HCT116 (cell line): ENCODE measurements at regions not wholly inside any gene's neighbourhood (a gene's known extent, or its start where the extent isn't known, plus 50 kb on each side); places are given as distances from the start of the nearest gene placed in this dataset.

Source experiments
- ATAC-seq: fragments of 200-7000 bp; cut with Tn5 transposase; 2 replicates; pipeline ENCODE4 v1.9.1; 2020; ENCODE audit warnings: mild to moderate bottlenecking, moderate library complexity
- BruUV-seq: library from RNA; stranded (reverse); fragments of 400-500 nt; replicated peaks from 2 replicates; lab custom pipeline; 2021; lab: Mats Ljungman, UMichigan
- CTCF ChIA-PET: fragments of 300-600 bp; sonication (Branson Sonifier 250); formaldehyde crosslinking; loops from one replicate; lab custom pipeline; 2021; ENCODE audit warnings: antibody characterized with exemption; lab: Charles Lee
- POLR2A ChIA-PET: fragments of 300-600, 350-600 bp; sonication (Branson Sonifier 250); formaldehyde crosslinking; loops from one replicate; lab custom pipeline; 2021; ENCODE audit warnings: antibody characterized with exemption; lab: Charles Lee
- RAD21 ChIA-PET, 2 experiments: fragments of 300-600 bp; sonication (Branson Sonifier 250); formaldehyde crosslinking; loops; one replicate each; lab custom pipeline; 2023; ENCODE audit warnings: low total read pairs in 2 of 2; ENCODE audit not compliant: uncharacterized antibody in 2 of 2, unreplicated experiment in 2 of 2, low non-redundant PET in 1 of 2; lab: Charles Lee
- DNase-seq: peaks from one replicate; pipeline ENCODE4 v3.0.0-alpha.2; 2010; ENCODE audit warnings: low read depth, low spot score
- H2AFZ ChIP-seq: fragments of 200-600 bp; shearing (Covaris generic), sonication (generic); 2 replicates; pipeline ENCODE4 v1.6.1; 2017; ENCODE audit warnings: low read depth, mixed run types, mixed read lengths, antibody characterized with exemption, low read length; ENCODE audit not compliant: poor library complexity, severe bottlenecking
- H3K27ac ChIP-seq: 2 replicates; pipeline ENCODE4 v1.5.1; 2012; ENCODE audit warnings: low read depth, low read length
- H3K27me3 ChIP-seq: fragments of 200-600 bp; sonication (generic); 2 replicates; pipeline ENCODE4 v1.6.1; 2016; ENCODE audit warnings: mixed run types, low read length, mixed read lengths; ENCODE audit not compliant: insufficient read depth
- H3K36me3 ChIP-seq, 2 experiments: fragments of 200-500 bp in 1 of 2; fragments of 200-600 bp in 1 of 2; sonication (Bioruptor generic) in 1 of 2; sonication (generic) in 1 of 2; 2 replicates each; pipeline versions ENCODE4 v1.5.1 to v1.6.1; 2014 to 2016; ENCODE audit warnings: low read length in 2 of 2, inconsistent platforms in 1 of 2, mixed read lengths in 1 of 2, mixed run types in 1 of 2; ENCODE audit not compliant: insufficient read depth in 2 of 2, control insufficient read depth in 1 of 2
- H3K4me1 ChIP-seq, 2 experiments: fragments of 200-600 bp in 1 of 2; sonication (generic) in 1 of 2; 2 replicates each; pipeline versions ENCODE4 v1.5.1 to v1.6.1; 2012 to 2017; ENCODE audit warnings: low read length in 2 of 2, inconsistent platforms in 1 of 2, mild to moderate bottlenecking in 1 of 2, mixed read lengths in 1 of 2, mixed run types in 1 of 2, moderate library complexity in 1 of 2; ENCODE audit not compliant: insufficient read depth in 2 of 2, control insufficient read depth in 1 of 2
- H3K4me2 ChIP-seq: fragments of 200-600 bp; sonication (generic); 2 replicates; pipeline ENCODE4 v1.6.1; 2017; ENCODE audit warnings: mixed run types, low read length, mixed read lengths
- H3K4me3 ChIP-seq, 2 experiments: fragments of 200-600 bp in 1 of 2; sonication (generic) in 1 of 2; replicated peaks in 1 of 2; 2 replicates each; pipeline ENCODE4 v1.5.1; 2011 to 2016; ENCODE audit warnings: low read length in 2 of 2, control low read depth in 1 of 2, low read depth in 1 of 2, mild to moderate bottlenecking in 1 of 2, mixed read lengths in 1 of 2, mixed run types in 1 of 2
- H3K79me2 ChIP-seq: fragments of 200-600 bp; sonication (generic); 2 replicates; pipeline ENCODE4 v1.6.1; 2017; ENCODE audit warnings: mild to moderate bottlenecking, mixed run types, low read length, moderate library complexity, mixed read lengths; ENCODE audit not compliant: insufficient read depth
- H3K9ac ChIP-seq: fragments of 200-600 bp; sonication (generic); 2 replicates; pipeline ENCODE4 v1.6.1; 2016; ENCODE audit warnings: low read length, mixed read lengths
- H3K9me2 ChIP-seq: fragments of 200-600 bp; sonication (generic), shearing (Covaris generic); 2 replicates; pipeline ENCODE4 v1.6.1; 2017; ENCODE audit warnings: mixed run types, mild to moderate bottlenecking, moderate library complexity; ENCODE audit not compliant: insufficient read depth
- H3K9me3 ChIP-seq, 2 experiments: fragments of 200-500 bp in 1 of 2; fragments of 200-600 bp in 1 of 2; sonication (Bioruptor generic) in 1 of 2; sonication (generic) in 1 of 2; 2 replicates each; pipeline ENCODE4 v1.6.1; 2014 to 2017; ENCODE audit warnings: low read length in 2 of 2, mixed read lengths in 2 of 2, inconsistent platforms in 1 of 2, low read depth in 1 of 2, mild to moderate bottlenecking in 1 of 2, mixed run types in 1 of 2, moderate library complexity in 1 of 2; ENCODE audit not compliant: control insufficient read depth in 1 of 2, insufficient read depth in 1 of 2
- H4K20me1 ChIP-seq: fragments of 200-600 bp; sonication (generic), shearing (Covaris generic); 2 replicates; pipeline ENCODE4 v1.6.1; 2017; ENCODE audit warnings: mixed run types, mild to moderate bottlenecking, moderate library complexity; ENCODE audit not compliant: insufficient read depth
- CBX3 ChIP-seq: IDR thresholded peaks from 2 replicates; pipeline ENCODE4 v1.6.1; 2012; ENCODE audit warnings: low read depth
- CEBPB ChIP-seq: IDR thresholded peaks from 2 replicates; pipeline ENCODE4 v1.6.1; 2012; ENCODE audit warnings: low read depth
- EGR1 ChIP-seq: IDR thresholded peaks from 2 replicates; pipeline ENCODE4 v1.6.1; 2012; ENCODE audit warnings: low read depth
- ELF1 ChIP-seq: IDR thresholded peaks from 2 replicates; pipeline ENCODE4 v1.6.1; 2012; ENCODE audit warnings: low read depth, borderline replicate concordance
- EZH2phosphoT487 ChIP-seq: fragments of 200-600 bp; IDR thresholded peaks from 2 replicates; pipeline ENCODE4 v1.6.1; 2018; ENCODE audit warnings: antibody characterized with exemption, borderline replicate concordance
- FOSL1 ChIP-seq: IDR thresholded peaks from 2 replicates; pipeline ENCODE4 v1.6.1; 2012; ENCODE audit warnings: low read depth
- JUND ChIP-seq: IDR thresholded peaks from 2 replicates; pipeline ENCODE4 v1.6.1; 2012
- POLR2AphosphoS5 ChIP-seq: IDR thresholded peaks from 2 replicates; pipeline ENCODE4 v1.6.1; 2011; ENCODE audit warnings: mild to moderate bottlenecking, low read depth, low read length, moderate library complexity
- SIN3A ChIP-seq: IDR thresholded peaks from 2 replicates; pipeline ENCODE4 v1.6.1; 2012; ENCODE audit warnings: low read depth
- SP1 ChIP-seq: IDR thresholded peaks from 2 replicates; pipeline ENCODE4 v1.6.1; 2012; ENCODE audit warnings: low read depth
- TCF7L2 ChIP-seq: IDR thresholded peaks from 2 replicates; pipeline ENCODE4 v1.7.0; 2011; ENCODE audit warnings: borderline replicate concordance, inconsistent platforms; ENCODE audit not compliant: insufficient read depth, insufficient read length; ENCODE audit errors: extremely low read depth
- ZFX ChIP-seq: fragments of 450-650 bp; IDR thresholded peaks from 2 replicates; pipeline ENCODE4 v1.6.1; 2017
- intact Hi-C: fragments of 100-400 bp; cut with micrococcal nuclease; formaldehyde crosslinking; loops from 2 replicates; pipeline ENCODE4 v1.10.0; 2022
- TF ChIP-seq, protein P1 (sequence below): IDR thresholded peaks from 2 replicates; pipeline ENCODE4 v1.6.1; 2012
- TF ChIP-seq, protein P2 (sequence below): IDR thresholded peaks from 2 replicates; pipeline ENCODE4 v1.6.1; 2011; ENCODE audit warnings: mild to moderate bottlenecking, low read length, moderate library complexity; ENCODE audit not compliant: insufficient replicate concordance; ENCODE audit errors: extremely low read depth

- BruUV-seq = no TSS peak
- ATAC-seq = no peak
- Histone ChIP-seq H3K79me2 (no peaks in the 10 kb centered on the region), H3K27ac (no peak overlapping the region), H4K20me1 (no peaks in the 10 kb centered on the region), H3K9me3 (peaks cover 0 to 9% of the 10 kb centered on the region in 2 experiments; a peak in 2 of 4 replicates), H2AFZ (no peak overlapping the region), H3K36me3 (no peaks in the 10 kb centered on the region), H3K27me3 (no peaks in the 10 kb centered on the region), H3K9ac (no peak overlapping the region), H3K4me2 (no peak overlapping the region), H3K4me1 (no peaks in the 10 kb centered on the region), H3K9me2 (no peaks in the 10 kb centered on the region), H3K4me3 (no peak overlapping the region)
- CTCF ChIA-PET = no interaction called here
- DNase-seq = no peak
- RAD21 ChIA-PET = no interaction called here
- TF ChIP-seq EGR1 (no peak), SP1 (no peak), CEBPB (no peak), POLR2AphosphoS5 (no peak), TCF7L2 (no peak), ELF1 (no peak), EZH2phosphoT487 (no peak), FOSL1 (no peak), ZFX (no peak), CBX3 (no peak), SIN3A (no peak), JUND (no peak)
- TF ChIP-seq, protein P1, sequence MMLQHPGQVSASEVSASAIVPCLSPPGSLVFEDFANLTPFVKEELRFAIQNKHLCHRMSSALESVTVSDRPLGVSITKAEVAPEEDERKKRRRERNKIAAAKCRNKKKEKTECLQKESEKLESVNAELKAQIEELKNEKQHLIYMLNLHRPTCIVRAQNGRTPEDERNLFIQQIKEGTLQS = no peak
- TF ChIP-seq, protein P2, sequence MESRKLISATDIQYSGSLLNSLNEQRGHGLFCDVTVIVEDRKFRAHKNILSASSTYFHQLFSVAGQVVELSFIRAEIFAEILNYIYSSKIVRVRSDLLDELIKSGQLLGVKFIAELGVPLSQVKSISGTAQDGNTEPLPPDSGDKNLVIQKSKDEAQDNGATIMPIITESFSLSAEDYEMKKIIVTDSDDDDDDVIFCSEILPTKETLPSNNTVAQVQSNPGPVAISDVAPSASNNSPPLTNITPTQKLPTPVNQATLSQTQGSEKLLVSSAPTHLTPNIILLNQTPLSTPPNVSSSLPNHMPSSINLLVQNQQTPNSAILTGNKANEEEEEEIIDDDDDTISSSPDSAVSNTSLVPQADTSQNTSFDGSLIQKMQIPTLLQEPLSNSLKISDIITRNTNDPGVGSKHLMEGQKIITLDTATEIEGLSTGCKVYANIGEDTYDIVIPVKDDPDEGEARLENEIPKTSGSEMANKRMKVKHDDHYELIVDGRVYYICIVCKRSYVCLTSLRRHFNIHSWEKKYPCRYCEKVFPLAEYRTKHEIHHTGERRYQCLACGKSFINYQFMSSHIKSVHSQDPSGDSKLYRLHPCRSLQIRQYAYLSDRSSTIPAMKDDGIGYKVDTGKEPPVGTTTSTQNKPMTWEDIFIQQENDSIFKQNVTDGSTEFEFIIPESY = no peak
- intact Hi-C loops = no loop called here
- POLR2A ChIA-PET = no interaction called here
Measured at GRCh38 chr1:73144311-73144710, 862.0 kb upstream of the NEGR1 start.
